Kidney (tissue), 13 donors: ENCODE measurements at regions not wholly inside any gene's neighbourhood (a gene's known extent, or its start where the extent isn't known, plus 50 kb on each side); places are given as distances from the start of the nearest gene placed in this dataset.
A peak's percentile ranks its signal among the peaks of the same experiment; 100 is the strongest.

Experiments
- DNase-seq, 5 donors: peaks; one replicate each; pipeline ENCODE4 v3.0.0-alpha.2; 2013 to 2020
- FAIRE-seq: peaks from 2 replicates; lab custom pipeline; 2012; peaks lifted over from hg19 to GRCh38; lab: Jason Lieb, UNC
- H3K27ac ChIP-seq, 2 donors: one replicate each; pipeline ENCODE4 v1.7.0; 2013; ENCODE audit warnings: low read depth in 2 of 2, low read length in 2 of 2, inconsistent platforms in 1 of 2
- H3K27me3 ChIP-seq: one replicate; pipeline ENCODE4 v1.7.1; 2013; ENCODE audit warnings: low read length, inconsistent platforms; ENCODE audit not compliant: control insufficient read depth, insufficient read depth
- H3K36me3 ChIP-seq, 3 donors: one replicate each; pipeline versions ENCODE4 v1.7.0 to v1.7.1; 2013; ENCODE audit warnings: low read length in 3 of 3, control low read depth in 1 of 3, inconsistent platforms in 1 of 3; ENCODE audit not compliant: insufficient read depth in 3 of 3, control insufficient read depth in 2 of 3
- H3K4me1 ChIP-seq, 3 donors: one replicate each; pipeline versions ENCODE4 v1.7.0 to v1.7.1; 2013; ENCODE audit warnings: low read length in 3 of 3, inconsistent platforms in 1 of 3, low read depth in 1 of 3; ENCODE audit not compliant: control insufficient read depth in 2 of 3, insufficient read depth in 2 of 3
- H3K4me3 ChIP-seq, 3 donors: one replicate each; pipeline versions ENCODE4 v1.7.0 to v1.8.1; 2013; ENCODE audit warnings: low read length in 3 of 3, control low read depth in 1 of 3, inconsistent platforms in 1 of 3
- H3K9ac ChIP-seq, 3 donors: one replicate each; pipeline versions ENCODE4 v1.7.0 to v1.7.1; 2013; ENCODE audit warnings: low read length in 3 of 3, control low read depth in 1 of 3, inconsistent platforms in 1 of 3
- H3K9me3 ChIP-seq, 3 donors: one replicate each; pipeline versions ENCODE4 v1.7.0 to v1.7.1; 2013; ENCODE audit warnings: low read length in 3 of 3, control low read depth in 1 of 3, inconsistent platforms in 1 of 3; ENCODE audit not compliant: control insufficient read depth in 2 of 3, insufficient read depth in 1 of 3
- intact Hi-C: fragments of 100-400 bp; cut with DNase I; formaldehyde crosslinking; loops from one replicate; pipeline ENCODE4 v1.11.1; 2022
- TF ChIP-seq, protein P1 (sequence below): IDR thresholded peaks from 3 replicates; pipeline ENCODE4 v1.5.1; 2012; ENCODE audit warnings: mild to moderate bottlenecking, moderate library complexity, borderline replicate concordance; ENCODE audit not compliant: insufficient read depth; ENCODE audit errors: extremely low read depth
- donor health status: control.
- donor health status: control.
- donor health status: control.
- donor health status: control.
- donor health status: control.
- donor health status: DM: yes; HTN: yes; CAD: no.
- donor health status: Normal renal cell carcinoma (clear cell type).

- TF ChIP-seq, protein P1, sequence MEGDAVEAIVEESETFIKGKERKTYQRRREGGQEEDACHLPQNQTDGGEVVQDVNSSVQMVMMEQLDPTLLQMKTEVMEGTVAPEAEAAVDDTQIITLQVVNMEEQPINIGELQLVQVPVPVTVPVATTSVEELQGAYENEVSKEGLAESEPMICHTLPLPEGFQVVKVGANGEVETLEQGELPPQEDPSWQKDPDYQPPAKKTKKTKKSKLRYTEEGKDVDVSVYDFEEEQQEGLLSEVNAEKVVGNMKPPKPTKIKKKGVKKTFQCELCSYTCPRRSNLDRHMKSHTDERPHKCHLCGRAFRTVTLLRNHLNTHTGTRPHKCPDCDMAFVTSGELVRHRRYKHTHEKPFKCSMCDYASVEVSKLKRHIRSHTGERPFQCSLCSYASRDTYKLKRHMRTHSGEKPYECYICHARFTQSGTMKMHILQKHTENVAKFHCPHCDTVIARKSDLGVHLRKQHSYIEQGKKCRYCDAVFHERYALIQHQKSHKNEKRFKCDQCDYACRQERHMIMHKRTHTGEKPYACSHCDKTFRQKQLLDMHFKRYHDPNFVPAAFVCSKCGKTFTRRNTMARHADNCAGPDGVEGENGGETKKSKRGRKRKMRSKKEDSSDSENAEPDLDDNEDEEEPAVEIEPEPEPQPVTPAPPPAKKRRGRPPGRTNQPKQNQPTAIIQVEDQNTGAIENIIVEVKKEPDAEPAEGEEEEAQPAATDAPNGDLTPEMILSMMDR, result no peak
- no peak overlapping the region for H3K27ac ChIP-seq
- intact Hi-C loops, result no loop called here
- FAIRE-seq (no peak), DNase-seq (no peak)
- no peaks in the 10 kb centered on the region for H3K9me3 ChIP-seq
- no peak overlapping the region for H3K9ac ChIP-seq
- H3K27me3 ChIP-seq, result no peaks in the 10 kb centered on the region
- H3K4me1 ChIP-seq, result no peaks in the 10 kb centered on the region
- H3K4me3 ChIP-seq, result no peak overlapping the region
- H3K36me3 ChIP-seq, result no peaks in the 10 kb centered on the region
These were observed 133.8 kb downstream of the BTBD3 start for GRCh38 chr20:12051206-12052163.

DNA sequence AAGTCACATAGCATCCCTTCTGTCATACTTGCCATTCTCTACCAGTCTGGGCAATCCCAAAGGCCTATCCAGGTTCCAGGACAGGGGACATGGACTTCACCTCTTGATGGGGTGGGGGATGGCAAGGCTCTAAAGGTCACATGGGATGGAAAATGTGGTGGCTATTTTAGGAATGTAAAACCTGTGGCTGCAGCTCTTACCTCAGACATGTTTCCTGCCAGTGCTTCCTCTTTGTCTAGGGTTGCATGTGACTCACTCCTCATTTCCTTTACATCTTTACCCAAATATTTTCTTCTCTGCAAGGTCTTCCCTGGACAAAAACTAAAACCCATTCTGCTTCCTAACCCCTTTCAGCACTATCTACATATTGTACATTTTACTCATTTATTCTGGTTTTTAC, 135.7 kb downstream of the BTBD3 start:
- TF ChIP-seq, protein P1, result no peak
- DNase-seq (peak in 1 of 5 donors; percentile 31), FAIRE-seq (no peak)
- no peaks in the 10 kb centered on the region for H3K27me3 ChIP-seq
- no peak overlapping the region for H3K9ac ChIP-seq
- intact Hi-C loops, result no loop called here
- H3K9me3 ChIP-seq, result no peaks in the 10 kb centered on the region
- no peak overlapping the region for H3K4me3 ChIP-seq
- H3K36me3 ChIP-seq, result no peaks in the 10 kb centered on the region
- H3K4me1 ChIP-seq, result no peaks in the 10 kb centered on the region
- H3K27ac ChIP-seq, result no peak overlapping the region

DNA sequence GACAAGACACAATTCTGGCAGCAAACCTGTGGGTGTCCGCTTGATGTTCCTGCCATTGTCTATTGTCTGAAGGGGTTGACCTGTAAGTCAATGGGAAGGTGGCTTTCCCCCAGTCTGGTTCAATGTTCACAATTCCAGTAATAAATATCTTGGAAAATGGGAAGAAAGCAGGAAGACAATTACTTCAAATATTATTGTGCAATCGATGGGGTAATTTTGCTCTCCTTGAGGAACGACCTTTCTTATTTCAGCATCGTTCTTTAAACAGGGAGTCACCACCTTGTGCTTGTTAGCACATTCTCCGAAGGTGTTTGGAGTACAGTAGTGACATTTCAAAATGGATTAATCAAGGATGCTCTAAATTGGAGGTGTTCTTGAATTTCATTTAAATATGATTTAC, 136.9 kb downstream of the BTBD3 start:
- Histone ChIP-seq H3K4me3 (no peak overlapping the region), H3K27ac (no peak overlapping the region), H3K36me3 (no peaks in the 10 kb centered on the region), H3K4me1 (no peaks in the 10 kb centered on the region), H3K27me3 (no peaks in the 10 kb centered on the region), H3K9ac (no peak overlapping the region), H3K9me3 (no peaks in the 10 kb centered on the region)
- TF ChIP-seq, protein P1, result no peak
- FAIRE-seq (no peak), DNase-seq (no peak)
- intact Hi-C loops, result no loop called here
